ENCODE measurements at regions not wholly inside any gene's neighbourhood (a gene's known extent, or its start where the extent isn't known, plus 50 kb on each side); places are given as distances from the start of the nearest gene placed in this dataset.

DNA sequence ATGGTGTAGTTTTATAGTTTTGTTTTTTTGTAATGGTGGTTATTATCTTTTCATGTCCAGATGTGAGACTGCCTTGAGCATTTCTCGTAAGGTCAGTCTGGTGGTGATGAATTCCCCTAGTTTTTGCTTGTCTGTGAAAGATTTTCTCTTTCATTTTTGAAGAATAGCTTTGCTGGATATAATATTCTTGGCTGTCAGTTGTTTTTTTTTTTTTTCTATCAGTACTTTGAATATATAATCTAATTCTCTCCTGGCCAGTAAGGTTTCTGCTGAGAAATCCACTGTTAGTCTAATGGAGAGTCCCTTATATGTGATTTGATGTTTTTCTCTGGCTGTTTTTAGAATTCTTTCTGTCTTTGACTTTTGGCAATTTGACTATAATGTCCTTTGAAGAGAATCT, 106.9 kb downstream of the CARTPT start:
- DNase-seq: no peak

DNA sequence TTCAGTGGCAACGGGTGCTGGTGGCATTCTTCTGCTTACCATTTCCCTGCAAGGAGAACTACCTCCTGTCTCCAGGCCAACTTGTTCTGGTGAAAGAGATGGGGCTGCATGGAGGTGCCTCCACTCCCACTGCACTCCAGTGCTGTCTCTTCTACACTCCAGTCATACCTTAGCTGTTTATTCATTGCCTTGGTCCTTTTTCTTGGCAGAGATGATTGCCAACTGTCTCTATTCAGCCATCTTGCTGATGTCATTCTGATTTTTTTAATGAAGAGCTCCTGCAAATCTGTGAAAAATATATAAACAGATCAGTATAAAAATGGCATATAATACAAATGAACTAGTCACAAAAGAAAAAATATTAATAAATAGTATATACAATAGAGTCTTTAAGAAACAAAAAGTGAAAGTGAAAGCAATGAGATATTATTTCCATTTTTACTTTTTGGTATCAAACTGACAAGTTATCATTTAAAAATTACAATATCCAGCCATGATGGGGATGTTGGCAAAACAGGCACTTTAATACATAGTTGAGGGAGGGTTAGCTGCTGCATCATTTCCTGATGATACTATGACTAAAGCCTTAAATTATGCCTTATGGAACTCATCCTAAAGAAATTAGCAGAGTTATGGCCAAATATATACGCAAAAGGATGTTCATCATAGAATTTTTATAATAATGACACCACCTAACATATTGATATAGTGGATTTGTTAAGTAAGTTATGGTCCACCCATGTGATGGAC, 109.4 kb downstream of the CARTPT start:
- no peak for DNase-seq

DNA sequence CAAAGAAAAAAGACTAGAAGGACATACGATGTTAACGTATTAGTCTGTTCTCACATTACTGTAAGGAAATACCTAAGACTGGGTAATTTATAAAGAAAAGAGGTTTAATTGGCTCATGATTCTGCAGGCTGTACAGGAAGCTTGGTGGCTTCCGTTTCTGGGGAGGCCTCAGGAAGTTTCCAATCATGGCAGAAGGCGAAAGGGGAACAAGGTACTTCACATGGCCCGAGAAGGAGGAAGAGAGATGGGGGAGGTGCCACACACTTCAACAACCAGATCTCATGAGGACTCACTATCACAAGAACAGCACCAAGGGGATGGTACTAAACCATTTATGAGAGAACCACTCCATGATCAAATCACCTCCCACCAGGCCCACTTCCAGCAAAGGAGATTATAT, 110.1 kb downstream of the CARTPT start:
- DNase-seq: no peak

DNA sequence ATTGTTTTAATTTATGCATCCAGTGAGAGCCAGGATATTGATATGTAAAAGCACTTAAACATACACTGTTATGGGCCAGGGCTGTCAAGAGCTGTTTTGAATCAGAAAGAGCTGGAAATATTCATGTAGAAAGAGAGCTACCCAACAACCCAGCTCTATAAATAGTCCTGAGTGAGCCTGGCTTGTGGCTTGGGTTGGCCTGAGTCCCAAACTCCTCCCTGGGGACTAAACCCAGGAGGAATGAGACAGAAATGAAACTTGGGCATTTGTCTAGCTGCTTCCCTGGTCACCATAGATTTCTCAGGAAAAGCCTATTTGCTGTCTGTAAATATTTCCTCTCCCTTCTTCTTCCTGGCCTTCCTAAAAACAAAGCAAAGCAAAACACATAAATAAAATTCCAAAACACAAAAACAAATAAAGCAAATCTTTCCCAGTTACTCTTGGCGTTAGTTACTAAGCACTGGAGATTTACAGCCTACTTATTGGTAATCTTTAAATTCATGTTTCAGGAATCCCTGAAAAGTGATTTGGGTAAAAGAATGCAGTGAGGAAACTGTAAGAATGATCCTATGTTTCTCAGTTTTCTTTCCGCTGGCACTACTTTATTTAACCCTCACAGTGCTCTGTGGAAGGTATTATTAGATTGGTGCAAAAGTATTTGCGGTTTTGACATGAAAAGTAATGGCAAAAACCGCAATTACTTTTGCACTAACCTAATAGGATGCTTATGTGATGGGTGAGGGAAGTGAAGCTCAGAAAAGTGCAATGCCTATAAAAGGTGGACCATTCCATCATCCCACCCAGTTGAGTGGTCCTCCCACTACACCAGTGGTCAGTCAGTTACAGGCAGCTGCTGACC, 111.8 kb downstream of the CARTPT start:
- peak in 1 of 2 experiments; percentile 37 for DNase-seq

DNA sequence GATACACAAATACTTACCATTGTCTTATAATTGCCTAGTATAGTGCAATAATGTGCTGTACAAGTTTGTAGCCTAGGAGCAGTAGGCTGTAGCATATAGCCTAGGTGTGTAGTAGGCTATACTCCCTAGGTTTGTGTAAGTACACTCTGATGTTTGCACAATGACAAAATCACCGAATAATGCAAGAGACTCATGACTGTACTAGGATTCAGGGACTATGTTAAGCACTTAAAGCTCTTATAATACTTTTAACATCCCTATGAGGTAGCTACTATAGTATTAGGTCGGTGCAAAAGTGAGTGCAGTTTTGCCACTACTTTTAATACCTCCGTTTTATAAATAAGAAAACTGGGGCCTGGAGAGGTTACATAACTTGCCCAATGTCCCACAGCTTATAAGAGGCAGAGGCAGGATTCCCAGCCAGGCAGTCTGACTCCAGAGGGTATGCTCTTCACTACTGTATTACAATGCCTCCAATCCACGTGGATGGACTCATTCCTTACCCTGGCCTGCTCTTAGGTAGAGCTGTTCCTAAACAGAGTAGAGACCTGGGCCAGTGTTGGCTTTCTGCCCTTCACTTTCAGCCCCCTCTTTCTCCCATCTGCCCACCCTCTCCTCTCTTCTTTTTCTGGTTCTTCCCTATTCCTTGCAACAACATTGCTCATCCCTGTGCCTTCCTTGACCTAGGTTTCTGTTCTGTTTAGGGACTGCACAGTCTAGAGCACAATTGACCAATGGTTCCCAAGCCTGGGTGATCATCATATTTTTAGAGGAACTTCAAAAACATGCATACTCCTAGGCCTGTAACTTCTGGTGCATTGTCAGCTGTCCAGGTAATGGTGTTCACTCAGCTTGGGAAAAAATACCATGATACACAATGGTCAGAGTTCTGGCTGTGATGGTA, 114.0 kb downstream of the CARTPT start:
- DNase-seq: no peak

DNA sequence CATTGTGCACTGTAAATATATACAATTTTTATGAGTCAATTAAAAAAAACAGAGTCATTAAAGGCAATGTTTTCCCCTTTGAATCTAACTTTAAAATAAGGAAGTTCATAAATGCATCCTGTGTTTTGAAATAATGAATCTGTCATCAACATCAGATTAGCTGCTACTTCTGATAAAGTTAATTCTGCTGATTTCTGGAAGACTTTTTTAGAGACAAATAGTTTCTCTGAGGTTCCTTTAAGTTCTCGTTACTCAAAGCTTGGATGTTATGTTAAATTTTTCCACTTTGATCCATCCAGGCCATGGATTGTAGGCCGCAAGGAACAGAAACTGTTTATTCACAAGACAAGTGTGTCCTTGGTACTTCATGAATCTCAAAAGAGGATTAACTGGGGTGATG, 115.5 kb downstream of the CARTPT start:
- DNase-seq: no peak

DNA sequence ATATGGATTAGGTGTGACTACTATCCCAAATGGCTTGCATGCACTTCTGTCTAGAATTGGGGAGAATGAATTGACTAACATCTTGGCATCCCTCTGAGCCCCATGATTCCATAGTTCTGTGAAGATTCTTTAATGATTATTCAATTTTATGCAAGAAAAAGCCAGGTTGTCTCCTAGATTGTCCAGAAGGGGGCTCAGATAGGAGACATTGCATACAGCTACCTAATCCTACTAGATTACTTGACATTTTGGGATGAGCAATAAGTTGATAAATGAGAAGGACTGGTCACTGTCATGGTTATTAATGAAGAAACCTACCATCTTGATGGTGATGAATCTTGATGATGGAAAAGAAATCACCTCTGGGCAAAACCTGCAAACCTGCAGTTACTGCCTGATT, 117.0 kb downstream of the CARTPT start:
- DNase-seq: no peak

DNA sequence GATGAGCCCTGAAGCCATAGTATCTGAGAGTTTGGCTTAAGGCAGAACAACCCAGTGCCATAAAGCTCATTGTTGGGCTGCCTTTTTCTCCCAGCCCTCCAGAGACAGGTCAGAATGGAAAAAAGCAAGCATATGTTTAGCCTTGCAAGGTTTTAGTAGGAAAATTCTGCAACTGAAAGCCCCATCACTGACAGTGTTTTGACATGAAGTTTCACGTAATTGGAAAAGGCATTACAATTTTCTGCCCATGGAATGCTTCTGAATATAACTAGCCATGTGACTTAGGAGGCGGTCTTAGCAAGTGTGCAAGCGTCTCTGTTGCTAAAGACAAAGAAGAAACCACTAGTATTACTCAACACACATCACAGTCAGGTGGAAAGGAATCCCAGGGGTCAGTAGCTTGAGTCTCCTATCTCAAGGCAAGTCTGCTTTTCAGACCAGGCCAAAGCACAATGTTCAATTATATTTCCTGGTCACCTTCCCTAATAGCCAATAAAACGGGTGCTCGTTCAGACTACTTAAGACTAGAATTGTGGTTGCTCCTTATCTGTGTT, 117.6 kb downstream of the CARTPT start:
- peak in 1 of 2 experiments; percentile 6 for DNase-seq

DNA sequence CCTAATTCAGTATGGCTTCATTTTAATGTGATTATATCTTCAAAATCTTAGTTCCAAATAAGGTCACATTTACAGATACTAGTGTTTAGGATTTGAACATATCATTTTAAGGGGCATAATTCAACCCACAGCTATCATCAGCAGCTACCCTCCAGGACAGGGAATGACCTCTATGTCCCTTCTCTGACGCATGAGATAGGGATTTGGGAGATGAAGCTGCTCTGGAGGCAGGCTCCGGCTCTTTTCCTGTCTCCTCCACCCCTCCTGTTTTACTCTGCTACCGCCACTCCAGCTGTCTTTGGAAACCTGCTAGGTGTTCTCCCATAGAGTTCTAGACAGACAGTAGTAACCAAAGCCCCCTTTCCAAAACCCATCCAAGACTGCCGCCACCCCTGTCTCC, 119.2 kb downstream of the CARTPT start:
- DNase-seq: no peak

DNA sequence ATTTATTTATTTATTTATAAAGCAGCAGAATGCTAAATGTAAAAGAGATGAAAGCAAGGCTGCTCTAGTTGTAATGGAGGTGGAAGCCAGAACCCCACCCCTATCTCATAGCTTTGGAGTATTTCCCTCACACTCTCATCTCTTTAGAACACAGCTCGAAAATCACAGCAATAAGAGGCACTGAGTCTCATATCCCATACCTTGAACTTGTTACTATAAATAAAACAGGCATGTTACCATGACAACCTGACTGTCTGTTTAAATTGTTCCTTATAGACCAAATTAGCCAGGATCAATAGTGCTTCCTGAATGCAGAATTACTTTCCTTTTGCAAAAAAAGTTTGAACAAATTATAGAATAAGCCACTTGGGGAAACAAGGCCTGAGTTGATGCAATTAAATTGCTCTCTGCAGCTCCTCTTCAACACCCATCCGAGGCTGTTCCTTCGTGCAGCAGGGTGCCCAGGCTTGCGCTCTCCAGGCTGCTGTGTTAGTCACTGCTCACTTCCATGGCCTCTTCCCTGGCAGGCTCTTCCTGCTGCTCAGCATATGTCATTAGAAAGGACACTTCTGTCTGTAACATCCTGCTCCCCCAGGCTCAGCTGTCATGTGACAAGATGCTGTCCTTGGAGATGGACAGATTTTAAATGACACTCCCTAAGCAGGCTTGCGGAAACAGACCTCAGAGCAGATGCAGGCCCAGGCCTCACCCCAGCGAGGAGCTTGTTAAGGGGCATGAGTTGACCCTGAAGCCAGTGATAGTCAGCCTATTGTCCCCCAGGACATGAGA, 120.2 kb downstream of the CARTPT start:
- DNase-seq: no peak

DNA sequence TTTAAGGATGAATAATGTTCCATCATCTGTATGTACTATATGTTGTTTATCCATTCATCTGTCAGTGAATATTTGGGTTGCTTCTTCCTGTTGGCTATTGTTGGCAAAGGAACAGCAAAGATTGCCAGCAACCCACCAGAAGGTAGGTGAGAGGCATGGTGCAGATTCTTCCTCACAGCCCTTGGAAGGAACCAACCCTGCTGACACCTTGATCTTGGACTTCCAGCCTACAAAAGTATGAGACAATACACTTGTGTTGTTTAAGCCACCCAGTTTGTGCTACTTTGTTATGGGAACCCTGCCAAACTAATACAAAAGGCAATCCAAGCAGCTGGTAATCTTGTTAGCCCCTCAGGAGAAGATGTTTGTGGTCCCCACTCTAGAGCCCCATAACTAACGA, 122.0 kb downstream of the CARTPT start:
- no peak for DNase-seq

DNA sequence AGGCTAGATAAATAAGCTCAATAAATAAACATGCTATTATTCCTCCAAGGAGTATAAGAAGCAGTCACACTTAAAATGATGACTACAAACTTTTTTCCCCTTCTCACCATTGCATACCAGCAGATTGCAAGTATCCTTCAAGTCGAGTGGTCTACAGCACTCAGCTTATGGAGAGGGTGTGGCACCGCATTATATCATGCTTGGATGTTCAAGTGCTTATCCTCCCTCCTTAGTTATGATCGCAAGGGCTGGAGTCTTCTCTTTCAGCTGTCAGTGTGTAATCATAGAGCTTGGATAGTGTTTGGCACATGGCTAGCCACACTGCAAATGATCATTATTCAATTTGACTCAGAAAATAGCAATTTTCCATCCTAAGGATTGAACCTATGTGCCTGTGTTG, 124.0 kb downstream of the CARTPT start:
- no peak for DNase-seq

DNA sequence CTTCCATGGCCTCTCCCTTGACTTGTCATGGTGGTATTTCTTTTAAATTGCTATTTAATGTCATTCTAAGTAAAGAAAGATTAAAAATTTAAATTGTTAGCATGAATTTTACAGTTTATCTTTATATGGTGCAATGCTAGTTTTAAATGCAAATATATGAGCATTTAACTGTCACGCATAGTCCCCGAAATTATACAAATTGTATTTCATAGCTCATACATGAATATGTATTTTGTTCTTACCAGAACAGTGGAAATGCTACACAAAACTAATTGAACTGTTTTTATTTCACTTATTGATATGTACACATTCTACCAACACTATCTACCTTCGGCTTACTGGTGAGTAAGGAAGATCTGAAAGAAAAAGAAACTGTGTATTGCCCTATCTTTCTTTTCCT, 125.8 kb downstream of the CARTPT start:
- no peak for DNase-seq

DNA sequence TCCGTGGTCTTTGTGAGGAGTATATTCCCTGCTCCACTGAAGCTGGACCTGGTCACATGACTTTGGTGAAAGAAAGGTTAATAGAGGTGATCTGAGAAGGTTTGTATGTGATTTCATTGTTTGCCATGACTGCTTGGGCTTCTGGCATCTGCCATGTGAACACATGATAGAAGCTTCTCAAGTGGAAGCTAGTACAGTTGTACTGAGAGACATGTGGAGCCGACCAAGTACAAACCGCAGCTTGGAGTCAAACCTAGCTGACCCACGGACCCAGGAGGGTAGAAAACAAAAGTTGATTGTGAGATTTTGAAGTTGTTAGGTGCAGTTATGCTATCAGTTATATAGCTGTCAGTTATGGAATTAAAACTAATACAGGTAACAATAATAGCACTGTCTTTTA, 140.4 kb downstream of the CARTPT start:
- DNase-seq: no peak

DNA sequence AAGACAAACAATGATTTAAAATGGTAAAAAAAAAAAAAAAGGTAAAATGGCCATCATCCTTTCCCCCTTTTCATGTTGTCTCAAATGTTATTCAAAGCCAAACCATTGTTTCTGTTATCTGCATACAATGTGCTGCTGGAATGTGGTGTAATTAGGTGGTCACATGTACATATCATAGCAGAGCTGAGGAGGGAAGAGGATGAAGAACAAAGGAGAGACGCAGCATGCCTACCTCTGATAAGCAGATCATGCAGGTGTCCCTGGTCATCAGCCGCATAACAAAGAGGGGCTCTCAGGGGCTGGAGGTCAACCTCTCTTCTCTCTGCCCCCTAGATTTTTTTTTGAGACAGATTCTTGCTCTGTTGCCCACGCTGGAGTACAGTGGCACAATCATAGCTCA, 141.0 kb downstream of the CARTPT start:
- DNase-seq: no peak

DNA sequence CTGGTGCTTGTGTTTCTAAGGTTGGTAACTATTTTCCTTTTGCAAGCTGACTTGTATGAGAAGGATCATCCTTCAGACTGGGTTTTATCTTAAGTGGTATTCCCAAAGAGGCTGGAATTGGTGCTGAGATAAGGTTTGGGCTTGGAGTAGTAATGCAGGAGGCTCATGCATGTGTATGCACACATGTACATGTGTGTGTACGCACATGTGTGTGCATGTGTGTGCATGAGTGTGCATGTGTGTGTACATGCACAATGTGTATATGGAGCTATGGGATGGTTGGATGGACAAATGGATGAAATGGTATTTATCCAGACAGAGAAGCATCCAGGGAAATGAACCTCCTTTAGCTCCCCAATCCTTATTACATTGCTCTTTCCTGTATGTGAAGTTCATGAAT, 142.6 kb downstream of the CARTPT start:
- DNase-seq: no peak

DNA sequence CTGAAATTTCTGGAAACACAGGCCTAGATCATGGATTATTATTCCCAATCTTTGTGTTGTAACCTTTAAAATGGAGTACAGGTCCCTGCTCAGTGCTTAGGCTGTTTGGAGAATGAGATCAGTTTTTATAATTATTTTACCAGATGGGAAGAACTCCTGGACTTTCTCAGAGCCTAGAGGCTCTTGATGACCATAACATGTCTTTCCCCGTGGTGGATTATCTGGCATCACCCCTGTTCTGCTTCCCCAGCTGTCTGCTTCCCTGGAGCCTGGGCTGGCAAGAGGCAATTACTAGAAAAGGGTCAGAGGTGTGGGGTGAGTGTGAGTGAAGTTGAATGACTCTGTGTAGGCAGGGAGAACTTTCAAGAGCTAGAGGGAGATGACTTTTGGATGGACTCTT, 143.0 kb downstream of the CARTPT start:
- DNase-seq: no peak

DNA sequence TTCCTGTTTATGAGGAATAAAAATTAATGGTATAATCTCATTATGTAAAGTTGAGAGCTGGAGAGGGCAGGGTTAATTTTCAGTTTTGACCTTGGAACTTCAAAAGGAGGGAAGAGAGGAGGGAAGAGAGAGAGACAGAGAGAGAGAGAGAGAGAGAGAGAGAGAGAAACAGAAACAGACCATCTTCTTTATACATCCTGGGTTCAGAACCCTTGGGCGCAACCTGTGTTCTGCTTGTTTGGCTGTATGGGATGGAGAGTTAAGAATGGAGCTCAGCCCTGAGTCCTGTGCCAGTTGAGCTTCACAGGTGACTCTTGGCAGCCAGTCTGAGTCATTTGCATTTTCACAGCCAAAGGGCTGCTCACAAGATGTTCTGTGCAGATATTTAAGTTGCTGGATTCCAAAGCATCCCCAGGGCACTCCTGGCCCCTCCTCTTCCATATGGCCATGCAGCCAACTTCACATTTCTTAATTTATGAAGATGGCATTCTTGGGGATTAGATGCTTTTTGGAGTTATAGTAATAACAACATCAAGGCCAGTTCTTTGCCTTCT, 143.5 kb downstream of the CARTPT start:
- DNase-seq: peak in 1 of 2 experiments; percentile 19

DNA sequence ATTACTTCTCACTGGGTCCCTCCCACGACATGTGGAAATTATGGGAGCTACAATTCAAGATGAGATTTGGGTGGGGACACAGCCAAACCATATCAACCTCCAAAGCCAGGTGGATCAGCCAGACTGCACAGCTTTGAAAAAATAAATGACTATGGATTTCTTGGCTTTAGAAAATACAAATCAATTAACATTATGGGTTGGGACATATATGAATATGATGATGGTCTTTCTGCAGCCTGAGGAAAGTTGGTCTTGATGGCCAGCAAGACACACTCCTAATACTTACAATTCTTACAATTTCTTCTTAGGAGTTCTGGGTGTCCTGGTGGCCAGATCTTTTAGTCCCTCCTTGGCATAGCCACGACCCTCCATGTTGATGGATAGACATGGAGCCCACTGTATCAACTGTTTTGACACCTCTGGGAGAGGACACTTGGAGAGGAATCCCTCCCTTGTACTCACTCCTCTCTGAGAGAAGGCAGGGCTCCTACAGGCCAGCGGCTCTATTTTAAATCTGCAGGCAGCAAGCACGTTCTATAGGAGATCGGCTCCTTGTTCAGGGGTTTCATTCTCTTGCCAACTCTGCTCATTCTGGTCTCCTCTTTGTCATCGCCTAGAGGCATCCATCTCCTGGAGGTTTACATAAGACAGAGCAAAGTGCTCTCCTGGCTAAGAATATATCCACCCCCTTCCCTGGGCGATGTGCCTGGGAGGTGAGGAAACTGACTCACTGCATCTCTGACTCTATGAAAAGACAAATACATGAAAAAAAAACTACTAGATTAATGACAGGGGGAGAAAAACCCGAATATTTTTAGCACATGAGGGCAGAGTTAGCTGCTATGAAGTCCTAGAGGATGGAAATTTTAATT, 145.9 kb downstream of the CARTPT start:
- DNase-seq: no peak

DNA sequence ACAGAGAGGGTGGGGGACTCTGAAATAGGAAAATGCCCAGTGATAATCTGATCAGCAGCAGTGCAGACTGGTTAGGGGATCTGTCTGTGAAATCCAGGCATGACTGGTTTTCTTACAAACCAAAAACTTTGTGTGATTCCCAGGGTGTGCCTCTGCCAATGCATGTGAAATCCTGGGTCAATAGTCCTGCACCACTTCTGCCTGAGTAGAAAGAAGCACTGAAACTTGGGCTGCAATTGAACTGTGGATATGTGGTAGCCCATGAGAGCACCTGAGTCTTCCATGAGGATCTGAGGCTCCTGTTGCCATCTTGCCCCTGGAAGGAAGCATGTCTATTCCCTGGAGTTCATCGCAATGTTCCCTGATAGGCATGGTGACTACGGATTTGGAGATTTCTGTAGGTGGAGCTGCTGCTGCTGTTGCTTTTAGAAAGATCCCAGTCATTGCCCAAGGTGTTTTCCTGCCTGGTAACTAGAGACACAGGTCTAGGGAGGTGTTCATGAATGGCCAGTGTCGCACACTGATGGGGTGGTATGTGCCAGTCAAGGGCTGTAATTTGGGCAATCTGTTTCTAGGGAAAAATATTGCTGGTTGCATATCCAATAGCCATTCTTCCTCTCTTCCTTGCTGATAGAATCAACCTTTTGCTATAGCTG, 146.7 kb downstream of the CARTPT start:
- no peak for DNase-seq
